MV-4-11 (cell line): ENCODE measurements at regions not wholly inside any gene's neighbourhood (a gene's known extent, or its start where the extent isn't known, plus 50 kb on each side); places are given as distances from the start of the nearest gene placed in this dataset.

ENCODE experiments used
- DNase-seq: peaks from one replicate; lab custom pipeline; 2025; lab: John Stamatoyannopoulos, UW

GRCh38 chr10:90975096-90975495 is 54.2 kb upstream of the ANKRD1 start:
- DNase-seq = no peak

DNA sequence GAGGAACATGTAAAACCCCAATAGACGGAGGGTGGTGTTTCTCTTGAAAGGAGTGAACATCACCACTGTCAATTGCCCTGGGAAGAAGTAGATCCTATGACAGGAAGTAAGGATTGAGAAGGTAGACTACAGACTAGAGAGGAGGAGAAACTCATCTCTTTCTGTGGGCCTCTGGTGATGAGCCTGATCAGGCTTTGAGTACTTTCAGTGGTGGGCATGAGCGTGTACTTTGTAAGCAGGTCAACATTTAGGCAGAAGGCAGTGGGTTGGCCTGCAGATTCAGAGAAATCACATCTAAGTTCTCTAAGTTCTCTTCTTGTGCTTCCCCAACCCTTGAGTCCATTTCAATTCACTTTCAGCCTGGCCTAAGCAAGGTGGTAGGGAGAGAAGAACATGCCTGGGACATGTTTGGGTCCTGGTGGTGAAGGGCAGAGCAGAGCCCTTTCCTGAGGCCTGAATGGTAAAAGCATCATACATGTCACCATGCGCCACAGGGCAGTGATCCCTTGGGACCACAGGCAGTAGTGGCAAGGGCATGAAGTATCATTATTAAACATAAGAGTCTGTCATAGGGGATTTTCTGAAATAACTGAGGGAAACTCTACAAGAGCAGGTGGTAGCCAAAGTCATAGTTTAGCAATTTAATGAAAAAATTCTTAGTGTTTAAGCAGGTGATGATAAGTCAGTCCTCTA is 56.4 kb upstream of the ANKRD1 start:
- DNase-seq = no peak

GRCh38 chr10:90977855-90978486 is 57.1 kb upstream of the ANKRD1 start:
- no peak for DNase-seq

- no peak for DNase-seq
These were observed 61.6 kb upstream of the ANKRD1 start for GRCh38 chr10:90982406-90983008.

GRCh38 chr10:90983914-90984549 is 63.1 kb upstream of the ANKRD1 start:
- peak; percentile 65 for DNase-seq

DNA sequence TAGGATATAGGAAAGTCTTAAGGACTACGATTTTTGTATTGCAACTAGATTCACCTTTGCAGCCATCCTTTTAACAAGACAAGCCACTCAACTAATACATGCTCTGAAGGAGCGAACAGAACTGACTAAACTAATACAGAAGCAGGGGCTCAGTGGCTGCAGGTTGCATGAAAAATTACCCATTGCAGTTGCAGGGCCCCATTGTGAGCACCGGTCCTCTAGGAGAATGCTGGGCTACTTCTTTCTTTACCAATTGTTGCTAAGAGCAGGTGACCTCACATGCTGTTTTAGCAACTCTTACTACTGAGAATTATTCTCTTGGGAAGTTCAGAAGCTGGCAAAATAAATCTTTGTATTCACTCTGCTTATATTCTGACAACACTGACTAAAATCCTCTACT is 64.0 kb upstream of the ANKRD1 start:
- no peak for DNase-seq

DNA sequence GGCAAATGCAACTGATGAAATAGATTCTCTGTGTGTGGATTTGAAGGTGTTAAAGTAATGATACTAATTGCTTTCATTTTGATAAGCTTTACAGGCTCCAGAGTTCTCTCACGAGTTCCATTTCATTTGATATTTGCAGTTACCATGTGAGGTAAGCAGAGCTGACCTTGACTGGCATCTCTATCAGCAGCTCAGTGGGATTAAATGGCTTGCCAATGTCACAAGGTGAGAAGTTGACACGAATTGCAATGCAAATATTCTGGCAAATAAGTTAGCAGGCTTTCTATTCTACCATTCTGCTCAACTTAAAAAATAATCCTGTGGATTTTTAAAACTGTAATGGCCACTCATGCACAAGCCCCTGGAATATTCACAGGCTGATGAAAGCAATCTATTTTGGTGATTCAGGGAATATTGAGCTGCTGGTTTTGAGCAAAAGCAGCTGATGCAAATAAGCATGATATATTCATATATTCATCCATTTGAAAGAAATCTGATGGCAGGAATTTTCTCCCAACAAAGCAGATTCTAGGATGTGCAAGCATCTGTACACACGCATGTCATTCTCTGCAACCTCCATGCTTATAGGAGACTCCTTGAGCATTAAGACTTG is 64.5 kb upstream of the ANKRD1 start:
- no peak for DNase-seq

DNA sequence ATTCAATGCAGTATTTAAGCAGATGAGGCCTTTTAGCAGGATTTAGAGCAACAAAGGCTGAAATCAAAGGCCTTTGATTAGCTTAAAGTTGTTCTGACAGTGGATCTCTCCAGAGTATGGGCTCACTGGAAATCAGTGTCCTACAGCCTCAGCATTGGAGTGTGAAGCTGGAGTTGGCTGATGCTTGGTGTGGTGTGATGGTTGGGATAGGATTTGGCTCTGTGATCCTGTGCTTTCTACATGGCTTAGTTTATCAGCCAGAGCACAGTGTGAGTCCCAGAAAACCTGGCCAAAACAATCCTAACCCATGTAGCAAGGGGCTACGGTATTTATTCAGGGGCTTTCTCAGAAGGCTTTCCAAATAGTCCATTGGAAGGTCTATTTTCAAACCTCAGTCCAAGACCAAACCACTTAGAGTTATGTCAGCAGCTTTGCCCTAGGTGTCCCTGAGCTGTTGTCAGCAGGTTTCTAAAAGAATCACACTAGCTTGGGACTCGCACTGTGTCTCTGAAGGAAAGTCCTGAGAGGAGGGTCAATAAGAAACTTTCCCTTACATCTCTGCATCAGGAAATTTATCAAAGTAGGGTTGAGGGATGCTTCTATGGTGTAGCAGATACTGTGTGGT is 65.4 kb upstream of the ANKRD1 start:
- no peak for DNase-seq

GRCh38 chr10:90986870-90987269 is 66.0 kb upstream of the ANKRD1 start:
- DNase-seq = no peak

DNA sequence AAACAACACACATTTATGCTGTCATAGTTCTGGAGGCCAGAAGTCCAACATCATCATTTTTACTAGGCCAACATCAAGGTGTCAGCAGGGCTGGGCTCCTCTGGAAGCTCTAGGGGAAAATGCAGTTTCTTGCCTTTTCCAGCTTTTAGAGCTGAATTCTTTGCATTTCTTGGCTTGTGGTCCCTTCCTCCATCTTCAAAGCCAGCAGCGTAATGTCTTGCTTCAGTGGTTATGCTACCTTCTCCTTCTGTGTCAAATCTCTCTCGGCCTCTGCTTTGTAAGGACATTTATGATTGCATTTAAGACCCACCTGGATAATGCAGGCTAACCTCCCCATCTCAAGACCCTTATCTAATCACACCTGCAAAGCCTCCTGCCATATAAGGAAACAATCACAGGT is 66.5 kb upstream of the ANKRD1 start:
- DNase-seq = no peak

- no peak for DNase-seq
These were observed 67.1 kb upstream of the ANKRD1 start for GRCh38 chr10:90988024-90988423.

DNA sequence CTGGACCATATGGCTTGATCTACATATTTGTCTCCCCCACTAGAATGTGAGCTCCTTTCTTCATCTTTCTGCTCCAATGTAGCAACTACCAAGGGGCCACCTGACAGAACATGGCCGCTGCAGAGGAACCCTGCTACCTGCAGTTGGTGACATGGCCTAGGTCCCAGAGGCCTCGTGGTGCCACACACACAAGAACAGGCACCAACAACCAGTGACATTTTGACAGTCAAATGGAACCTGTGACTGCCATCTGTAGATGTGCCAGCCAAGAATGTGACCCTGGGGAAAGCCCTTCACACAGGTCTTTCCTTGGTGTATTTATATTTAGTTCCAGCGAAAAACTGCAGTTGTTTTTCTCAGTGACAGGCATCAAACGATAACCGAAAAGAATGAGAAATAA is 67.9 kb upstream of the ANKRD1 start:
- no peak for DNase-seq

GRCh38 chr10:90989378-90989777 is 68.5 kb upstream of the ANKRD1 start:
- no peak for DNase-seq

DNA sequence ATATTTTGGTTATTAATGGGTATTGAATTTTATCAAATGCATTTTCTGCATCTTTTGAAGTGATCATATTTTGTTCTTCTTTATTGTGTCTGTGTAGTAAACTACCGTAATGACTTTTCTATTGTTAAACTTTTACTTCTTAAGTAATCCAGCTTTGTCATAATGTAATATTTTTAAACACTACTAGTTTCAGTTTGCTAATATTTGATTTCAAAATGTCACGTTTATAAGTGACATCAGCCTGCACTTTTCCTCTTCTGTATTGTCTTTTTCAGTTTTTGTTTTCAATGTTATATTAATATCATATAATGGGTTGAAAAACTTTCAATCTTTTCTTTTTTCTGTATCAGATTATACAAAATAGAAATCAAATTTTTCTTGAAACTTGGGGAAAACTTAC is 71.6 kb upstream of the ANKRD1 start:
- no peak for DNase-seq

- DNase-seq = peak; percentile 72
These were observed 72.5 kb upstream of the ANKRD1 start for GRCh38 chr10:90993340-90993739.

DNA sequence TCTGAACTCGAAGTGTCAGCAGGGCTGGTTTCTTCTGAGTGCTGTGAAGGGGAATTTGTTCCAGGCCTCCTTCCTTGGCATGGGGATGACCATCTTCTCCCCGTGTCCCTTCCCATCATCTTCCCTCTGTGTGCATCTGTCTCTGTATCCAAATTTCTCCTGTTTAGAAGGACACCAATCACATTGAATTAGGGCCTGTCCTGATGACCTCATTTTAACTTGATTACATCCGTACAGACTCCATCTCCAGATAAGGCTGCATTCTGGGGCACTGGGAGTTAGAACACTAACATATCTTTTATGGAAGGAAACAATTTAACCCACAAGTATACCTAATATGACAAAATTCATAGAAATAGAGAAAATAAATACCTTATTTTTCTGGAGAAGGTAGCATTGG is 76.8 kb upstream of the ANKRD1 start:
- DNase-seq = no peak

- no peak for DNase-seq
These were observed 78.0 kb upstream of the ANKRD1 start for GRCh38 chr10:90998733-90999511.

GRCh38 chr10:90999512-91000172 is 78.8 kb upstream of the ANKRD1 start:
- no peak for DNase-seq

DNA sequence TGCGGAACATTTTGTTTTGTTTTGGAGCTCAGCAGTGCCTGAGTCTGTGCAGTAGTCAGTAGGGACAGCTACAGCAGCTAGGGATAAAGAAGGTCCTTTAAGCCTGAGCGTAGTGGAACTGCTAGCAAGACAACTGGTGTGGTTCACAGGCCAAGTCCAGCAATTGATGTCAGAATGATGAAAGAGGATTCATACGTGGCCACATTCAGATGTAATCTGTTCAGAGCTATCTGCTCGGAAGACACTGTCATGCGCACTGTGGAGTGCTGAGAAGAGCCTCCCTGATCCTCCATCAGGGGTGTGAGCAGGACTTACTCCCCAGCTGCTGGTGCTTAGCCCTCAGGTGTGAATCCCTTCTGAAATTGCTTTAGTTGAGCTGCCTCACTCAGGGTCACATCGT is 79.6 kb upstream of the ANKRD1 start:
- DNase-seq = no peak

GRCh38 chr10:91000985-91001384 is 80.1 kb upstream of the ANKRD1 start:
- no peak for DNase-seq

GRCh38 chr10:91002656-91003055 is 81.8 kb upstream of the ANKRD1 start:
- no peak for DNase-seq
